ENCODE measurements at regions not wholly inside any gene's neighbourhood (a gene's known extent, or its start where the extent isn't known, plus 50 kb on each side); places are given as distances from the start of the nearest gene placed in this dataset.

- TF ChIP-seq POLR2A (IDR thresholded peaks at IDR 0.05; ENCODE audit: low read length) (no peak), GATA1 (IDR thresholded peaks at IDR 0.05; ENCODE audit: low read depth, low read length) (no peak)
Observed at GRCh38 chr1:222187566-222188332, 360.2 kb downstream of the HHIPL2 start.
